ENCODE measurements at regions not wholly inside any gene's neighbourhood (a gene's known extent, or its start where the extent isn't known, plus 50 kb on each side); places are given as distances from the start of the nearest gene placed in this dataset.
"Not testable (repeated sequence)": the region's sequence is repeated elsewhere in the genome, so short reads cannot be mapped to it uniquely, and the experiment has no call there.

- no peak for DNase-seq
Observed at GRCh38 chr3:87478716-87479115, 202.3 kb upstream of the POU1F1 start.

GRCh38 chr3:87473944-87474343, 197.6 kb upstream of the POU1F1 start:
- no peak for DNase-seq

GRCh38 chr3:87468938-87469337, 192.6 kb upstream of the POU1F1 start:
- DNase-seq = no peak

- DNase-seq = no peak
Observed at GRCh38 chr3:87468235-87468634, 191.9 kb upstream of the POU1F1 start.

GRCh38 chr3:87462228-87462627, 185.8 kb upstream of the POU1F1 start:
- no peak for DNase-seq

- DNase-seq = no peak
Observed at GRCh38 chr3:87461443-87461842, 185.1 kb upstream of the POU1F1 start.

GRCh38 chr3:87461036-87461435, 184.7 kb upstream of the POU1F1 start:
- no peak for DNase-seq

GRCh38 chr3:87448558-87448957, 172.2 kb upstream of the POU1F1 start:
- DNase-seq = no peak

GRCh38 chr3:87446849-87447387, 170.5 kb upstream of the POU1F1 start:
- no peak for DNase-seq

- DNase-seq = no peak
Observed at GRCh38 chr3:87442470-87442869, 166.1 kb upstream of the POU1F1 start.

- DNase-seq = no peak
Observed at GRCh38 chr3:87437765-87438164, 161.4 kb upstream of the POU1F1 start.

GRCh38 chr3:87436781-87437543, 160.6 kb upstream of the POU1F1 start:
- DNase-seq = peak; percentile 34

- DNase-seq = peak; percentile 25
Observed at GRCh38 chr3:87435926-87436620, 159.7 kb upstream of the POU1F1 start.

- DNase-seq = not testable (repeated sequence)
Observed at GRCh38 chr3:87433445-87433844, 157.1 kb upstream of the POU1F1 start.

GRCh38 chr3:87426918-87427317, 150.5 kb upstream of the POU1F1 start:
- DNase-seq = no peak

- no peak for DNase-seq
Observed at GRCh38 chr3:87425056-87425455, 148.7 kb upstream of the POU1F1 start.

- no peak for DNase-seq
Observed at GRCh38 chr3:87423336-87423735, 147.0 kb upstream of the POU1F1 start.

- no peak for DNase-seq
Observed at GRCh38 chr3:87422333-87422732, 145.9 kb upstream of the POU1F1 start.

GRCh38 chr3:87420171-87420570, 143.8 kb upstream of the POU1F1 start:
- DNase-seq = no peak

- DNase-seq = no peak
Observed at GRCh38 chr3:87414271-87414670, 137.9 kb upstream of the POU1F1 start.

- DNase-seq = no peak
Observed at GRCh38 chr3:87413814-87414213, 137.4 kb upstream of the POU1F1 start.

GRCh38 chr3:87410110-87410509, 133.7 kb upstream of the POU1F1 start:
- no peak for DNase-seq

GRCh38 chr3:87398168-87398801, 121.9 kb upstream of the POU1F1 start:
- DNase-seq = no peak

- no peak for DNase-seq
Observed at GRCh38 chr3:87397211-87397610, 120.8 kb upstream of the POU1F1 start.

Data from NCI-H69 (cell line).